HG03520 (cell line): ENCODE measurements at regions not wholly inside any gene's neighbourhood (a gene's known extent, or its start where the extent isn't known, plus 50 kb on each side); places are given as distances from the start of the nearest gene placed in this dataset.

Source experiments
- ATAC-seq: cut with Tn5 transposase; IDR thresholded peaks from one replicate; pipeline ENCODE4 v1.9.1; 2021; ENCODE audit warnings: mild to moderate bottlenecking, moderate library complexity; ENCODE audit not compliant: unreplicated experiment

GRCh38 chr13:60797112-60797511, 400.1 kb downstream of the TDRD3 start:
- ATAC-seq = no peak

- no peak for ATAC-seq
Observed at GRCh38 chr13:60794751-60795150, 397.7 kb downstream of the TDRD3 start.

GRCh38 chr13:60790620-60791019, 393.6 kb downstream of the TDRD3 start:
- no peak for ATAC-seq

- no peak for ATAC-seq
Observed at GRCh38 chr13:60788156-60788829, 391.3 kb downstream of the TDRD3 start.

- no peak for ATAC-seq
Observed at GRCh38 chr13:60787083-60787482, 390.1 kb downstream of the TDRD3 start.

GRCh38 chr13:60772726-60773125, 375.7 kb downstream of the TDRD3 start:
- ATAC-seq = no peak

- no peak for ATAC-seq
Observed at GRCh38 chr13:60765700-60766411, 368.8 kb downstream of the TDRD3 start.

- no peak for ATAC-seq
Observed at GRCh38 chr13:60759499-60759898, 362.5 kb downstream of the TDRD3 start.

- ATAC-seq = no peak
Observed at GRCh38 chr13:60758637-60759036, 361.6 kb downstream of the TDRD3 start.

GRCh38 chr13:60757501-60758215, 360.6 kb downstream of the TDRD3 start:
- no peak for ATAC-seq

GRCh38 chr13:60756306-60756705, 359.3 kb downstream of the TDRD3 start:
- ATAC-seq = no peak

- ATAC-seq = no peak
Observed at GRCh38 chr13:60755380-60756163, 358.6 kb downstream of the TDRD3 start.

GRCh38 chr13:60754211-60755090, 357.4 kb downstream of the TDRD3 start:
- no peak for ATAC-seq

GRCh38 chr13:60753641-60754040, 356.6 kb downstream of the TDRD3 start:
- ATAC-seq = no peak

- ATAC-seq = no peak
Observed at GRCh38 chr13:60745343-60745742, 348.3 kb downstream of the TDRD3 start.

GRCh38 chr13:60733933-60734332, 336.9 kb downstream of the TDRD3 start:
- ATAC-seq = no peak

- no peak for ATAC-seq
Observed at GRCh38 chr13:60727140-60727539, 330.1 kb downstream of the TDRD3 start.

GRCh38 chr13:60721063-60721462, 324.0 kb downstream of the TDRD3 start:
- no peak for ATAC-seq

- ATAC-seq = no peak
Observed at GRCh38 chr13:60720590-60720989, 323.6 kb downstream of the TDRD3 start.

GRCh38 chr13:60716313-60716712, 319.3 kb downstream of the TDRD3 start:
- no peak for ATAC-seq
